HG02678 (cell line): ENCODE measurements at regions not wholly inside any gene's neighbourhood (a gene's known extent, or its start where the extent isn't known, plus 50 kb on each side); places are given as distances from the start of the nearest gene placed in this dataset.

Experiments
- ATAC-seq: cut with Tn5 transposase; IDR thresholded peaks from one replicate; pipeline ENCODE4 v1.9.1; 2021; ENCODE audit warnings: mild to moderate bottlenecking, moderate library complexity; ENCODE audit not compliant: unreplicated experiment

GRCh38 chr2:163863073-163863472 is 127.3 kb upstream of the FIGN start:
- ATAC-seq: no peak

GRCh38 chr2:163859951-163860350 is 124.1 kb upstream of the FIGN start:
- no peak for ATAC-seq

- ATAC-seq: no peak
Observed at GRCh38 chr2:163856941-163857340, 121.1 kb upstream of the FIGN start.

GRCh38 chr2:163852616-163853015 is 116.8 kb upstream of the FIGN start:
- ATAC-seq: no peak

GRCh38 chr2:163849756-163850435 is 114.1 kb upstream of the FIGN start:
- no peak for ATAC-seq

GRCh38 chr2:163838890-163839289 is 103.1 kb upstream of the FIGN start:
- ATAC-seq: no peak

- ATAC-seq: no peak
Observed at GRCh38 chr2:163836167-163836566, 100.4 kb upstream of the FIGN start.

GRCh38 chr2:163834841-163835240 is 99.0 kb upstream of the FIGN start:
- ATAC-seq: no peak

GRCh38 chr2:163834221-163834620 is 98.4 kb upstream of the FIGN start:
- no peak for ATAC-seq

- ATAC-seq: no peak
Observed at GRCh38 chr2:163828771-163829170, 93.0 kb upstream of the FIGN start.

GRCh38 chr2:163822033-163822432 is 86.2 kb upstream of the FIGN start:
- ATAC-seq: no peak

GRCh38 chr2:163812926-163813520 is 77.2 kb upstream of the FIGN start:
- no peak for ATAC-seq

GRCh38 chr2:163808406-163808805 is 72.6 kb upstream of the FIGN start:
- ATAC-seq: no peak

- ATAC-seq: no peak
Observed at GRCh38 chr2:163802284-163802683, 66.5 kb upstream of the FIGN start.

- no peak for ATAC-seq
Observed at GRCh38 chr2:163801486-163801885, 65.7 kb upstream of the FIGN start.

GRCh38 chr2:163800951-163801381 is 65.2 kb upstream of the FIGN start:
- no peak for ATAC-seq

GRCh38 chr2:163799807-163800206 is 64.0 kb upstream of the FIGN start:
- no peak for ATAC-seq

GRCh38 chr2:163794635-163795034 is 58.8 kb upstream of the FIGN start:
- ATAC-seq: no peak
